HEK293T (cell line): ENCODE measurements at regions not wholly inside any gene's neighbourhood (a gene's known extent, or its start where the extent isn't known, plus 50 kb on each side); places are given as distances from the start of the nearest gene placed in this dataset.

Experiments used
- BHLHE40 ChIP-seq: fragments of 450-650 bp; IDR thresholded peaks from 2 replicates; pipeline ENCODE4 v1.6.1; 2016; ENCODE audit warnings: mild to moderate bottlenecking, moderate library complexity, borderline replicate concordance
- CTBP1 ChIP-seq: fragments of 450-650 bp; IDR thresholded peaks from 2 replicates; pipeline ENCODE4 v1.6.1; 2016; ENCODE audit warnings: borderline replicate concordance
- ELF4 ChIP-seq: fragments of 450-650 bp; IDR thresholded peaks from 2 replicates; pipeline ENCODE4 v1.6.1; 2017; ENCODE audit warnings: antibody characterized with exemption
- FOXA1 ChIP-seq: fragments of 450-650 bp; IDR thresholded peaks from 2 replicates; pipeline ENCODE4 v1.6.1; 2016; ENCODE audit warnings: mild to moderate bottlenecking
- FOXK2 ChIP-seq: fragments of 450-650 bp; IDR thresholded peaks from 2 replicates; pipeline ENCODE4 v1.6.1; 2016; ENCODE audit warnings: mild to moderate bottlenecking
- FOXM1 ChIP-seq: fragments of 450-650 bp; IDR thresholded peaks from 2 replicates; pipeline ENCODE4 v1.6.1; 2017; ENCODE audit warnings: mild to moderate bottlenecking, borderline replicate concordance
- L3MBTL2 ChIP-seq: fragments of 450-650 bp; conservative IDR thresholded peaks from 2 replicates; pipeline ENCODE4 v1.6.1; 2016; ENCODE audit warnings: mild to moderate bottlenecking
- PKNOX1 ChIP-seq: fragments of 450-650 bp; IDR thresholded peaks from 2 replicates; pipeline ENCODE4 v1.6.1; 2016
- SP1 ChIP-seq: fragments of 450-650 bp; IDR thresholded peaks from 2 replicates; pipeline ENCODE4 v1.6.1; 2017
- TARDBP ChIP-seq: fragments of 450-650 bp; IDR thresholded peaks from 2 replicates; pipeline ENCODE4 v1.6.1; 2016
- ZNF384 ChIP-seq: fragments of 450-650 bp; IDR thresholded peaks from 2 replicates; pipeline ENCODE4 v1.6.1; 2016

GRCh38 chr4:160034501-160034900 is 931.6 kb downstream of the RAPGEF2 start:
- TF ChIP-seq ZNF384 (no peak), L3MBTL2 (no peak), FOXA1 (no peak), BHLHE40 (no peak), ELF4 (no peak), SP1 (no peak), FOXM1 (no peak), TARDBP (no peak), PKNOX1 (no peak), FOXK2 (no peak), CTBP1 (no peak)
